Calu3 (cell line): ENCODE measurements at regions not wholly inside any gene's neighbourhood (a gene's known extent, or its start where the extent isn't known, plus 50 kb on each side); places are given as distances from the start of the nearest gene placed in this dataset.

Experiments used
- BruUV-seq: library from RNA; stranded (reverse); fragments of 400-500 nt; replicated peaks from 2 replicates; lab custom pipeline; 2021; lab: Mats Ljungman, UMichigan
- CTCF ChIA-PET: fragments of 300-600 bp; sonication (Branson Sonifier 250); formaldehyde crosslinking; loops from one replicate; lab custom pipeline; 2022; ENCODE audit warnings: antibody characterized with exemption; lab: Charles Lee
- DNase-seq: peaks from one replicate; pipeline ENCODE4 v3.0.0; 2022
- H3K27ac Mint-ChIP-seq: one replicate; pipeline ENCODE4 v1.8.0; 2022; ENCODE audit warnings: mixed read lengths; ENCODE audit not compliant: unreplicated experiment
- H3K27me3 Mint-ChIP-seq: one replicate; pipeline ENCODE4 v1.8.0; 2022; ENCODE audit warnings: mixed read lengths; ENCODE audit not compliant: unreplicated experiment
- H3K36me3 Mint-ChIP-seq: one replicate; pipeline ENCODE4 v1.8.0; 2022; ENCODE audit warnings: mild to moderate bottlenecking, moderate library complexity, mixed read lengths; ENCODE audit not compliant: insufficient read depth, unreplicated experiment
- H3K4me1 Mint-ChIP-seq: one replicate; pipeline ENCODE4 v1.8.0; 2022; ENCODE audit warnings: mild to moderate bottlenecking, low read depth, mixed read lengths; ENCODE audit not compliant: unreplicated experiment
- H3K4me3 Mint-ChIP-seq: one replicate; pipeline ENCODE4 v1.8.0; 2022; ENCODE audit warnings: mild to moderate bottlenecking, low read depth, moderate library complexity, mixed read lengths; ENCODE audit not compliant: unreplicated experiment
- H3K9me3 Mint-ChIP-seq: one replicate; pipeline ENCODE4 v1.8.0; 2022; ENCODE audit warnings: low read depth, mixed read lengths; ENCODE audit not compliant: unreplicated experiment
- intact Hi-C: fragments of 100-400 bp; cut with micrococcal nuclease; formaldehyde crosslinking; loops from one replicate; pipeline ENCODE4 v1.10.0; 2022; ENCODE audit not compliant: unreplicated experiment
- TF ChIP-seq, protein P1 (sequence below): fragments of 200-600 bp; IDR thresholded peaks from one replicate; pipeline ENCODE4 v1.8.0; 2022; ENCODE audit warnings: antibody characterized with exemption; ENCODE audit not compliant: unreplicated experiment

DNA sequence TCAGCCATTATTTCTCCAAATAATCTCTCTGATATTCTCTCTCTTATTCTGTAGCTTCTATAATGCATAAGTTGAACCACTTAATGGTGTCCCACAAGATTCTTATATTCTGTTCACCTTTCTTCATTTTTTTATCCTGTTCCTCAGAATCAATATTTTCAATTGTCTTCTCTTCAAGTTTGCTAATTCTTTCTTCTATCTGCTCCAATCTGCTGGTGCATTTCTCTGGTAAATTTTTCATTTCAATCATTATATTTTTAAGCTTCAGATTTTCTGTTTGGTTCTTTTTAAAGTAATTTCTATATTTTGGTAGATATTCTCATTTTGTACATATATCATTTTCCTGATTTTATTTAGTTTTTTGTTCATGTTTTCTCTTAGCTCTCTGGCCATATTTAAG lies 272.6 kb downstream of the ZEB1 start:
- H3K36me3 Mint-ChIP-seq: no peaks in the 10 kb centered on the region
- intact Hi-C loops: no loop called here
- H3K4me3 Mint-ChIP-seq: no peak overlapping the region
- BruUV-seq: no TSS peak
- peaks cover 2% of the 10 kb centered on the region for H3K9me3 Mint-ChIP-seq
- DNase-seq: no peak
- TF ChIP-seq, protein P1, sequence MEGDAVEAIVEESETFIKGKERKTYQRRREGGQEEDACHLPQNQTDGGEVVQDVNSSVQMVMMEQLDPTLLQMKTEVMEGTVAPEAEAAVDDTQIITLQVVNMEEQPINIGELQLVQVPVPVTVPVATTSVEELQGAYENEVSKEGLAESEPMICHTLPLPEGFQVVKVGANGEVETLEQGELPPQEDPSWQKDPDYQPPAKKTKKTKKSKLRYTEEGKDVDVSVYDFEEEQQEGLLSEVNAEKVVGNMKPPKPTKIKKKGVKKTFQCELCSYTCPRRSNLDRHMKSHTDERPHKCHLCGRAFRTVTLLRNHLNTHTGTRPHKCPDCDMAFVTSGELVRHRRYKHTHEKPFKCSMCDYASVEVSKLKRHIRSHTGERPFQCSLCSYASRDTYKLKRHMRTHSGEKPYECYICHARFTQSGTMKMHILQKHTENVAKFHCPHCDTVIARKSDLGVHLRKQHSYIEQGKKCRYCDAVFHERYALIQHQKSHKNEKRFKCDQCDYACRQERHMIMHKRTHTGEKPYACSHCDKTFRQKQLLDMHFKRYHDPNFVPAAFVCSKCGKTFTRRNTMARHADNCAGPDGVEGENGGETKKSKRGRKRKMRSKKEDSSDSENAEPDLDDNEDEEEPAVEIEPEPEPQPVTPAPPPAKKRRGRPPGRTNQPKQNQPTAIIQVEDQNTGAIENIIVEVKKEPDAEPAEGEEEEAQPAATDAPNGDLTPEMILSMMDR: no peak
- H3K27me3 Mint-ChIP-seq: peaks cover 26% of the 10 kb centered on the region
- no peak overlapping the region for H3K27ac Mint-ChIP-seq
- CTCF ChIA-PET: no interaction called here
- H3K4me1 Mint-ChIP-seq: no peaks in the 10 kb centered on the region

DNA sequence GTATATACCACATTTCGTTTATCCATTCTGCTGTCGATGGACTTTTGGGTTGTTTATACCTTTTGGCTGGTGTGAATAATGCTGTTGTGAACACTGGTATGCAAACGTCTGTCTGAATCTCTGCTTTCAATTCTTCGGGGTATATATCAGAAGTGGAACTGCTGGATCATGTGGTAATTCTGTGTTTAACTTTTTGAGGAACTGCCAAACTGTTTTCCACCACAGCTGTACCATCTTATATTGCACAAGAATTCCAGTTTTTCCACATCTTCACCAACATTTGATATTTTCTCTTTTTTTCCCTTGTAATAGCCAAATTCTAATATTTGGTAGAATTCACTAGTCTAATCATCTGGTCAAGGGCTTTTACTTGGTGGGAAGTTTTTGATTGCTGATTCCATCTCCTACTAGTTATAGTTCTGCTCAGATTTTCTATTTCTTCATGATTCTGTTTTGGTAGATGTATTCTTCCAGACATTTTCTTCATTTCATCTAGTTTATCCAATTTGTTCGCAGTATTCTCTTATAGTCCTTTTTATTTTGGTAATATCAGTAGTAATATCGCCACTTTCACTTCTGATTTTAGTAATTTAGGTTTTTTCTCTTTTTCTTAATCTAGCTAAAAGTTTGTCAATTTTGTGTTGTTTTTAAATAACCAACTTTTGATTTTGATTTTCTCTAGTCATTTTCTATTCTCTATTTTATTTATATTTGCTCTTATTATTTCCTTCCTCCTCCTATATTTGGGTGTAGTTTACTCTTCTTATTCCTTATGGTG lies 271.2 kb downstream of the ZEB1 start:
- no TSS peak for BruUV-seq
- TF ChIP-seq, protein P1: no peak
- Mint-ChIP-seq H3K36me3 (no peaks in the 10 kb centered on the region), H3K27ac (no peak overlapping the region), H3K4me3 (no peak overlapping the region), H3K9me3 (peaks cover 2% of the 10 kb centered on the region), H3K4me1 (no peaks in the 10 kb centered on the region), H3K27me3 (peaks cover 26% of the 10 kb centered on the region)
- DNase-seq: no peak
- intact Hi-C loops: no loop called here
- CTCF ChIA-PET: no interaction called here

DNA sequence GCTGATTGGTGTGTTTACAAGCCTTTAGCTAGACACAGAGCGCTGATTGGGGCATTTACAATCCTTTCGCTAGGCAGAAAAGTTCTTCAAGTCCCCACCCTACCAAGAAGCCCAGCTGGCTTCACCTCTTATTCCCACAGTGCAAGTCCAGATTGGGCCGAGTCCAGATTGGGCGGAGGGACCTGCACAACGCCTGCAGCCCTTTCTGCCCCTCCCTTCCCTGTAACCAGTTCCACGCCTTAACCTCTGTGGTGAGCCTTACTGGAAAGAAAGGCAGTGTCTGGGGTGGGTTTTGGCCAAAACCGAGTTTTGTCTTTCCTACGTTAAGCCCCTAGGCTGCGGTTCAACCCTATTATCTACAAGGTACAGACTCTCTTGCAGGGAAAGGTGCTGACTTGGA lies 268.7 kb downstream of the ZEB1 start:
- Mint-ChIP-seq H3K36me3 (no peaks in the 10 kb centered on the region), H3K9me3 (peaks cover 2% of the 10 kb centered on the region), H3K27me3 (peaks cover 8% of the 10 kb centered on the region), H3K4me1 (peaks cover 10% of the 10 kb centered on the region), H3K4me3 (no peak overlapping the region), H3K27ac (no peak overlapping the region)
- intact Hi-C loops: no loop called here
- no TSS peak for BruUV-seq
- TF ChIP-seq, protein P1: no peak
- CTCF ChIA-PET: no interaction called here
- no peak for DNase-seq

DNA sequence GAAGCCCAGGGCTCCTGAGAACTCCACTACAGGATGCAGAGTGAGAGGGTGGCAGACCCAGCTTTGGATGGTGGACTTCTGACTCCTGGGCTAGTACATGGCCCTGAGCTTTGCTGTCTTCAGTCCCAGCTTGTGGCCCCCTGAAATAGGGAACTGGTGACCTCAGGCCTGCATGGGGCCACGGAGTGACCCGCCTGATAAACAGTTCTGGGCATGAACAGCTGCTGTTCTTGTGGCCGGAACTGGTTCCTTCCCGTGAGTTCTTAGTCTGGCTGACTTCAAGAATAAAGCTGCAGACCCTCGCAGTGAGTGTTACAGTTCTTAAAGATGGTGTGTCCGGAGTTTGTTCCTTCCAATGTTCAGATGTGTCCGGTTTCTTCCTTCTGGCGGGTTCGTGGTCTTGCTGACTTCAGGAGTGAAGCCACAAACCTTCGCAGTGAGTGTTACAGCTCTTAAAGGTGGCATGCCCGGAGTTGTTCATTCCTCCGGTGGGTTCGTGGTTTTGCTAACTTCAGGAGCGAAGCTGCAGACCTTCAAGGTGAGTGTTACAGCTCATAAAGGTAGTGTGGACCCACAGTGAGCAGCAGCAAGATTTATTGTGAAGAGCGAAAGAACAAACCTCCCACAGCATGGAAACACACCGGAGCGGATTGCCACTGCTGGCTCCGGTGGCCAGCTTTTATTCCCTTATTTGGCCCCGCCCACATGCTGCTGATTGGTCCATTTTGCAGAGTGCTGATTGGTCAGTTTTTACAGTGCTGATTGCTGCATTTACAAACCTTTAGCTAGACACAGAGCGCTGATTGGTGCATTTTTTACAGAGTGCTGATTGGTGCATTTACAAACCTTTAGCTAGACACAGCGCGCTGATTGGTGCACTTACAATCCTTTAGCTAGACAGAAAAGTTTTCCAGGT lies 268.0 kb downstream of the ZEB1 start:
- CTCF ChIA-PET: interaction anchor here (1.0 kb wide), 1 partner anchor 15 kb away, joined by 3 read pairs; no protein-coding TSS in a partner anchor
- no peak for DNase-seq
- BruUV-seq: no TSS peak
- H3K27me3 Mint-ChIP-seq: peaks cover under 1% of the 10 kb centered on the region
- H3K27ac Mint-ChIP-seq: no peak overlapping the region
- H3K36me3 Mint-ChIP-seq: no peaks in the 10 kb centered on the region
- intact Hi-C loops: no loop called here
- peaks cover 17% of the 10 kb centered on the region for H3K4me1 Mint-ChIP-seq
- H3K4me3 Mint-ChIP-seq: no peak overlapping the region
- TF ChIP-seq, protein P1: no peak
- no peaks in the 10 kb centered on the region for H3K9me3 Mint-ChIP-seq
